Colon (tissue), 2 donors: ENCODE measurements at regions not wholly inside any gene's neighbourhood (a gene's known extent, or its start where the extent isn't known, plus 50 kb on each side); places are given as distances from the start of the nearest gene placed in this dataset.

Experiments
- FAIRE-seq: peaks from 2 replicates; lab custom pipeline; 2012; peaks lifted over from hg19 to GRCh38; lab: Jason Lieb, UNC
- donor health status: control.
- donor health status: control.

GRCh38 chr7:124692425-124692824 is 73.2 kb downstream of the GPR37 start:
- no peak for FAIRE-seq

GRCh38 chr7:124690840-124691239 is 74.8 kb downstream of the GPR37 start:
- no peak for FAIRE-seq

GRCh38 chr7:124689931-124690330 is 75.7 kb downstream of the GPR37 start:
- no peak for FAIRE-seq

- FAIRE-seq: no peak
Measured at GRCh38 chr7:124689523-124689922, 76.1 kb downstream of the GPR37 start.

GRCh38 chr7:124688991-124689390 is 76.6 kb downstream of the GPR37 start:
- FAIRE-seq: no peak

- FAIRE-seq: no peak
Measured at GRCh38 chr7:124686543-124687171, 78.9 kb downstream of the GPR37 start.

GRCh38 chr7:124681946-124682345 is 83.6 kb downstream of the GPR37 start:
- no peak for FAIRE-seq

GRCh38 chr7:124680304-124680703 is 85.3 kb downstream of the GPR37 start:
- FAIRE-seq: no peak

- FAIRE-seq: no peak
Measured at GRCh38 chr7:124679586-124680225, 85.9 kb downstream of the GPR37 start.

- no peak for FAIRE-seq
Measured at GRCh38 chr7:124679146-124679545, 86.4 kb downstream of the GPR37 start.

- FAIRE-seq: no peak
Measured at GRCh38 chr7:124674451-124674850, 91.1 kb downstream of the GPR37 start.

- FAIRE-seq: no peak
Measured at GRCh38 chr7:124672011-124672410, 93.6 kb downstream of the GPR37 start.

- FAIRE-seq: no peak
Measured at GRCh38 chr7:124667312-124668153, 98.1 kb downstream of the GPR37 start.

- FAIRE-seq: no peak
Measured at GRCh38 chr7:124662937-124663336, 102.7 kb downstream of the GPR37 start.

GRCh38 chr7:124662372-124662771 is 103.2 kb downstream of the GPR37 start:
- FAIRE-seq: no peak

GRCh38 chr7:124655990-124656389 is 109.6 kb downstream of the GPR37 start:
- no peak for FAIRE-seq

GRCh38 chr7:124652237-124652636 is 113.4 kb downstream of the GPR37 start:
- FAIRE-seq: no peak

GRCh38 chr7:124651136-124651535 is 114.5 kb downstream of the GPR37 start:
- FAIRE-seq: no peak

GRCh38 chr7:124649397-124650014 is 116.1 kb downstream of the GPR37 start:
- FAIRE-seq: no peak

- FAIRE-seq: no peak
Measured at GRCh38 chr7:124647630-124648306, 117.8 kb downstream of the GPR37 start.

- no peak for FAIRE-seq
Measured at GRCh38 chr7:124645704-124646103, 119.9 kb downstream of the GPR37 start.

- FAIRE-seq: no peak
Measured at GRCh38 chr7:124643311-124643811, 122.2 kb downstream of the GPR37 start.
